HG03039 (cell line): ENCODE measurements at regions not wholly inside any gene's neighbourhood (a gene's known extent, or its start where the extent isn't known, plus 50 kb on each side); places are given as distances from the start of the nearest gene placed in this dataset.
"Not testable (repeated sequence)": the region's sequence is repeated elsewhere in the genome, so short reads cannot be mapped to it uniquely, and the experiment has no call there.

ENCODE experiments used
- ATAC-seq: cut with Tn5 transposase; IDR thresholded peaks from one replicate; pipeline ENCODE4 v1.9.1; 2021; ENCODE audit warnings: mild to moderate bottlenecking, moderate library complexity; ENCODE audit not compliant: unreplicated experiment

DNA sequence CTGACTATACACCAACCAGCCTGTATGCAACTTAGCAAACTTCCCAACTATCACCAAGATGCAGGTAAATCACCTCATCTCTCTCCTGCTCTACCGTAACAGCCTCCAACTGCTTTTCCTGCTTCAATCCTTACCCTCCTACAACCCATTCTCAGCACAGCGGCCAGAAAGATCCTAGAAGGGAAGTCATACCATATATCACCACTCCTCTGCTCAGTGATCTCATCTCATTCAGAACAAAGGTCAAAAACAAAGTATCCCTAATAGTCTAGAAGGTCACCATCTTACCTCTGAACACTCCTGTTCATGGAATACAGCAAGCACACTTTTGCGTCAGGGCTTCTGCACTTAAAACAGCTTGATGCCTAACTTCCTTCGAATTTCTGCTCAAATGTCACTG, 62.2 kb upstream of the RNF38 start:
- ATAC-seq = no peak

DNA sequence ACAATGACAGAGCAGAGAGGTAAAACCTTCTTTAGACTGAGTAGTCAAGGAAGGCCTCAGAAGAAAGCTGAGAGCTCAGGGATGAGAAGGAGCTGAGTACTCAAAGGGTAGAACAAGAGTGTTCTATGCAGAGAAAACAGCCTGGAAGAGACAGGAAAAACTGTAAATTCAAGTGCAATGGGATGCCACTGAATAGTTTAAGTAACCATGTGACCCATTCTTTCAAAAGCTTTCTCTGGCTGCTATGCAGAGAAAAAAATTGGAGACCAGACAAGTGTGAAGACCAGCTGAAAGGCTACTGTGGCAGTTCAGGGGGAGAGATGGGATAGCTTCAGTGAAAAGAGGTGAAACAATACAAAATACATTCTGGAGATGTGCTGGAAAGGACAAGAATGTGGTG, 61.3 kb upstream of the RNF38 start:
- no peak for ATAC-seq

DNA sequence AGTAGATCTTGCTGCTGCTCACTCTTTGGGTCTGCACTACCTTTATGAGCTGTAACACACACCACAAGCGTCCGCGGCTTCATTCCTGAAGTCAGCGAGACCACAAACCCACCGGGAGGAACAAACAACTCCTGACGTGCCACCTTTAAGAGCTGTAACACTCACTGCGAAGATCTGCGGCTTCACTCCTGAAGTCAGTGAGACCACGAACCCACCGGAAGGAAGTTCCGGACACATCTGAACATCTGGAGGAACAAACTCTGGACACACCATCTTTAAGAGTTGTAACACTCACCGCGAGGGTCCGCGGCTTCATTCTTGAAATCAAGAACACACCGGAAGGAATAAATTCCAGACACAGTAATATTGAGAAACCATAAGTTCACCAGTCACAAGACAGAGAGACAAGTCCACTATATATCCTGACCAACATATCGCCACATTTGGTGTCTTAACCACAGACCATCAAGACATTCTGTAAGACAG, 58.4 kb upstream of the RNF38 start:
- not testable (repeated sequence) for ATAC-seq

DNA sequence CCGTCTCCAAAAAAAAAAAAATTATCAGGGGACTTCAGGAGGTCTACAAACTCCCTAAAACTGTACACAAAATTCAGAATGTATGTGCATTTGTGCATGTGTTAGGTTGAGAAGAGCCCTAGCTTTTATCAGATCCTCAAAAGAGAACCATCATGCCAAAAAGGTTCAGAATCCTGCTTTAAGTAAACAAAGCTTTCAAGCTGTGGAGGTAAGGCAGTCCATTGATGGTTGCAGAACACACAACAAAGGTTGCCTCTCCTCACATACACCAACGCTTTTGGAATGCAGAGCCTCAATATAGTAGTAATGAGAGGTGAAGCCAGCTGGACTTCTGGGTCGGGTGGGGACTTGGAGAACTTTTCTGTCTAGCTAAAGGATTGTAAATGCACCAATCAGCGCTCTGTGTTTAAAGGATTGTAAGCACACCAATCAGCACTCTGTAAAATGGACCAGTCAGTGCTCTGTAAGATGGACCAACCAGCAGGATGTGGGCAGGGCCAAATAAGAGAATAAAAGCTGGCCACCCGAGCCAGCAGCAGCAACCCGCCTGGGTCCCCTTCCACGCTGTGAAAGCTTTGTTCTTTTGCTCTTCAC, 57.9 kb upstream of the RNF38 start:
- no peak for ATAC-seq

DNA sequence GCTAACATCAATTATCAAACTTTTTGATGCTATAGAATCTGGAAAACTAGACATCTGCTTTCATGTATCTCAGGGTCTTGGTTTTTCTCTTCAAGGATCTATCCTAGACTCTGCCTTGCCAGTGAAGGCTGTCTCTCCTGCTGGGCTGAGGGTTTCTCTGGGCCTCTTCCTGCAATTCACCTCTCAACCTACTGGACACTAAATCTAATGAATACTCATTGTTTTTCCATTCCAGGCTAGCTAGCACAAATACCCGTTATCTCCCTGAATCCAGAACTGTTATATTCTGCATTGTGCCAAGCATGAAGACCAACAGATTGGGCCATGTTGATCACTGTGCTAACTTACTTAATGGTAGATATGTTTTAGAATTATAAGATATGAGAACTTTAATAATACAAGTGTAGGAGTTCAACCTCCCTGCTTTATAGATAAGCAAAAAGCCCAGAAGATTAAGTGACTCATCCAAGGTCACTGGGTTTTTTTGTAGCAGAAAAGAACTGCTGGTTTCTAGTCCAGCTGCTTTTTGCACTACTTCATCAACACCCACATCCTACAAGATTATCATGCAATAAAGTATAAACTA, 56.5 kb upstream of the RNF38 start:
- ATAC-seq = no peak

DNA sequence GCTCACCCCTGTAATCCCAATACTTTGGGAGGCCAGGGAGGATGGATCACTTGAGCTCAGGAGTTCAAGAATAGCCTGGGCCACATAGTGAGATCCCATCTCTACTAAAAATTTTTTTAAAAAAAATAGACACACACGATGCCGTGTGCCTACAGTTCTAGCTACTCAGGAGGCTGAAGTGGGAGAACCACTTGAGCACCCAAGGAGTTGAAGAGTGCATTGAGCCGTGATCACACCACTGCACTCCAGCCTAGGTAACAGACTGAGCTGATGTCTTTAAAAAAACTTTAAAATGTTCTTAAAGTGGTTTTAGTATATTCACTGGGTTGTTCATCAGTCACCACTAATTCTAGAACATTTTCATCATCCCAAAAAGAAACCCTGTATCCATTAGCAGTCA, 51.9 kb upstream of the RNF38 start:
- ATAC-seq = no peak

DNA sequence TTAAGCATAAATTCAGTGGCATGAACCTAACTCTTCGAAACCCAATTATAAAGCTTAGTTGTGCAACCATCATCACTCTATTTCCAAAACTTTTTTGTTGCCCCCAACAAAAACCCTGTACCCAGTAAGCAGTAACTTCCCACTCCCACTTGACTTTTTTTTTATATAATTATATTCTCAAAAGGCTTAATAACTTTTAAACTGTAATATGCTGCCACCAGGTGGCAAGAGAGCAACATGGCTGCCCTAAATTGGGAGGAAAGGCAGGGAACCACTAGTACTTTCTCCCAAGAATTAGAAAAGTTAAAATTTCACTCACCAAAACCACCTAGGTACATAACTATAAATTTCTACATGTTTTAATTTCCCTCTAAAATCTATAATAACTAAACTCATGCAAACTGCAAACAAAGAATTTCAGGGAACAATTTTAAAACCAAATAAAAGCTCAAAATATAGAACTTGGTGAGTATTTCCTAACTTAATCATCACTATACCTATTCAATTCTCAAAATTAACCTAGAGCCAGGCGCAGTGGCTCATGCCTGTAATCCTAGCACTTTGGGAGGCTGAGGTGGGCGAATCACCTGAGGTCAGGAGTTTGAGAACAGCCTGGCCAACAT, 50.2 kb upstream of the RNF38 start:
- ATAC-seq = no peak
